IMR-90 (cell line): ENCODE measurements at regions not wholly inside any gene's neighbourhood (a gene's known extent, or its start where the extent isn't known, plus 50 kb on each side); places are given as distances from the start of the nearest gene placed in this dataset.
"Not testable (repeated sequence)": the region's sequence is repeated elsewhere in the genome, so short reads cannot be mapped to it uniquely, and the experiment has no call there.

Source experiments
- ATAC-seq: fragments of 200-7000 bp; cut with Tn5 transposase; 2 replicates; pipeline ENCODE4 v1.9.1; 2020; ENCODE audit warnings: low read depth, mild to moderate bottlenecking, moderate library complexity
- BruUV-seq: library from RNA; stranded (reverse); fragments of 400-500 nt; replicated peaks from 2 replicates; lab custom pipeline; 2021; lab: Mats Ljungman, UMichigan
- CTCF ChIA-PET: fragments of 300-600 bp; formaldehyde crosslinking; extraction: SDS; loops from one replicate; lab custom pipeline; 2021; ENCODE audit warnings: antibody characterized with exemption; lab: Yijun Ruan, JAX
- POLR2A ChIA-PET: fragments of 300-600 bp; sonication (Branson Sonifier 250); formaldehyde crosslinking; loops from one replicate; lab custom pipeline; 2022; ENCODE audit warnings: antibody characterized with exemption; ENCODE audit not compliant: unreplicated experiment; lab: Charles Lee
- DNase-seq: peaks from one replicate; pipeline ENCODE4 v3.0.0; 2013
- H2AFZ ChIP-seq: replicated peaks from 2 replicates; pipeline ENCODE3; 2013; ENCODE audit warnings: low read length, mild to moderate bottlenecking; ENCODE audit not compliant: poor library complexity
- H2AK5ac ChIP-seq: 2 replicates; pipeline ENCODE4 v1.6.1; 2013; ENCODE audit warnings: low read depth, low read length, inconsistent platforms
- H2AK9ac ChIP-seq: replicated peaks from 2 replicates; pipeline ENCODE3; 2013; ENCODE audit warnings: mild to moderate bottlenecking, low read depth, low read length, moderate library complexity; ENCODE audit not compliant: poor library complexity
- H2BK120ac ChIP-seq: 2 replicates; pipeline ENCODE4 v1.6.1; 2013; ENCODE audit warnings: low read depth, low read length, inconsistent platforms
- H2BK15ac ChIP-seq: 3 replicates; pipeline ENCODE4 v1.6.1; 2013; ENCODE audit warnings: low read depth, low read length, inconsistent platforms
- H2BK20ac ChIP-seq: 2 replicates; pipeline ENCODE4 v1.6.1; 2013; ENCODE audit warnings: low read depth, mild to moderate bottlenecking, inconsistent platforms, low read length, moderate library complexity
- H2BK5ac ChIP-seq: 2 replicates; pipeline ENCODE4 v1.6.1; 2013; ENCODE audit warnings: mild to moderate bottlenecking, low read depth, low read length, inconsistent platforms; ENCODE audit not compliant: poor library complexity, severe bottlenecking
- H3K14ac ChIP-seq: replicated peaks from 2 replicates; pipeline ENCODE4 v1.6.1; 2013; ENCODE audit warnings: low read depth, low read length, inconsistent platforms
- H3K18ac ChIP-seq: 2 replicates; pipeline ENCODE4 v1.6.1; 2013; ENCODE audit warnings: low read depth, low read length, control low read depth
- H3K23ac ChIP-seq: 2 replicates; pipeline ENCODE4 v1.6.1; 2013; ENCODE audit warnings: low read depth, low read length, inconsistent platforms
- H3K27ac ChIP-seq: 2 replicates; pipeline ENCODE4 v1.5.1; 2013; ENCODE audit warnings: mild to moderate bottlenecking, control low read depth, low read length; ENCODE audit not compliant: insufficient read depth
- H3K27me3 ChIP-seq: 2 replicates; pipeline ENCODE4 v1.6.1; 2013; ENCODE audit warnings: low read length; ENCODE audit not compliant: control insufficient read depth, insufficient read depth
- H3K36me3 ChIP-seq: 2 replicates; pipeline ENCODE4 v1.6.1; 2013; ENCODE audit warnings: low read length, mixed read lengths; ENCODE audit not compliant: control insufficient read depth, insufficient read depth
- H3K4ac ChIP-seq: 2 replicates; pipeline ENCODE4 v1.6.1; 2013; ENCODE audit warnings: low read depth, low read length, inconsistent platforms
- H3K4me1 ChIP-seq: 2 replicates; pipeline ENCODE4 v1.6.1; 2013; ENCODE audit warnings: low read length, mixed read lengths; ENCODE audit not compliant: control insufficient read depth, insufficient read depth
- H3K4me2 ChIP-seq: 2 replicates; pipeline ENCODE4 v1.6.1; 2013; ENCODE audit warnings: low read depth, mild to moderate bottlenecking, control low read depth, low read length, moderate library complexity
- H3K4me3 ChIP-seq: 2 replicates; pipeline ENCODE4 v1.5.1; 2013; ENCODE audit warnings: low read depth, mild to moderate bottlenecking, control low read depth, low read length, moderate library complexity; ENCODE audit not compliant: insufficient read depth
- H3K56ac ChIP-seq: 2 replicates; pipeline ENCODE4 v1.6.1; 2013; ENCODE audit warnings: low read length, inconsistent platforms; ENCODE audit not compliant: insufficient read depth; ENCODE audit errors: extremely low read depth
- H3K79me1 ChIP-seq, 2 experiments: 2 replicates each; pipeline ENCODE4 v1.6.1; 2013; ENCODE audit warnings: low read length in 2 of 2, inconsistent platforms in 1 of 2, low read depth in 1 of 2
- H3K9ac ChIP-seq: 2 replicates; pipeline ENCODE4 v1.6.1; 2013; ENCODE audit warnings: low read depth, low read length, control low read depth
- H3K9me1 ChIP-seq: 2 replicates; pipeline ENCODE4 v1.6.1; 2013; ENCODE audit warnings: low read length, inconsistent platforms; ENCODE audit not compliant: insufficient read depth
- H3K9me3 ChIP-seq: 2 replicates; pipeline ENCODE4 v1.6.1; 2013; ENCODE audit warnings: low read length; ENCODE audit not compliant: control insufficient read depth, insufficient read depth
- H4K20me1 ChIP-seq: 2 replicates; pipeline ENCODE4 v1.6.1; 2013; ENCODE audit warnings: low read length, inconsistent platforms; ENCODE audit not compliant: insufficient read depth
- H4K5ac ChIP-seq: 2 replicates; pipeline ENCODE4 v1.6.1; 2013; ENCODE audit warnings: mild to moderate bottlenecking, low read depth, low read length, control low read depth
- H4K8ac ChIP-seq, 2 experiments: 2 replicates each; pipeline ENCODE4 v1.6.1; 2013; ENCODE audit warnings: low read depth in 2 of 2, low read length in 2 of 2, control low read depth in 1 of 2, inconsistent platforms in 1 of 2
- H4K91ac ChIP-seq: 2 replicates; pipeline ENCODE4 v1.6.1; 2013; ENCODE audit warnings: low read depth, low read length, inconsistent platforms; ENCODE audit not compliant: insufficient read depth
- FOS ChIP-seq: fragments of 150-350 bp; IDR thresholded peaks from 2 replicates; pipeline ENCODE4 v1.6.1; 2016; ENCODE audit warnings: low read depth, low read length
- MAFK ChIP-seq: IDR thresholded peaks from 2 replicates; pipeline ENCODE4 v1.6.1; 2012; ENCODE audit warnings: low read depth, low read length, improper control_type of control experiment
- NFE2L2 ChIP-seq: fragments of 150-350 bp; IDR thresholded peaks from 2 replicates; pipeline ENCODE4 v1.6.1; 2016; ENCODE audit warnings: low read depth, mild to moderate bottlenecking, low read length
- WGBS, 2 experiments: methylation state at CpG; one replicate each; pipeline versions ENCODE4 v1.1.5 to v1.1.7; 2013; ENCODE audit warnings: missing lambda C conversion rate in 2 of 2; ENCODE audit not compliant: insufficient read length in 1 of 2; ENCODE audit errors: extremely low coverage in 2 of 2; 5-methylcytosine and 5-hydroxymethylcytosine counted together
- dilution Hi-C: fragments of 300-500 bp; cut with HindIII; formaldehyde crosslinking; loops from one replicate; pipeline ENCODE4 v1.14.3; 2018; ENCODE audit warnings: low sequenced_read_pairs; ENCODE audit not compliant: unreplicated experiment
- in situ Hi-C: fragments of 300-500 bp; cut with MboI; formaldehyde crosslinking; loops from 3 replicates; pipeline ENCODE4 v1.14.3; 2019; ENCODE audit warnings: low sequenced_read_pairs, inconsistent platforms, mixed read lengths
- intact Hi-C: fragments of 100-400 bp; cut with micrococcal nuclease; formaldehyde crosslinking; loops from 2 replicates; pipeline ENCODE4 v1.10.0; 2022
- TF ChIP-seq, protein P1 (sequence below): fragments of 150-350 bp; IDR thresholded peaks from 2 replicates; pipeline ENCODE4 v1.6.1; 2016; ENCODE audit warnings: low read depth, mild to moderate bottlenecking, low read length, moderate library complexity, borderline replicate concordance

DNA sequence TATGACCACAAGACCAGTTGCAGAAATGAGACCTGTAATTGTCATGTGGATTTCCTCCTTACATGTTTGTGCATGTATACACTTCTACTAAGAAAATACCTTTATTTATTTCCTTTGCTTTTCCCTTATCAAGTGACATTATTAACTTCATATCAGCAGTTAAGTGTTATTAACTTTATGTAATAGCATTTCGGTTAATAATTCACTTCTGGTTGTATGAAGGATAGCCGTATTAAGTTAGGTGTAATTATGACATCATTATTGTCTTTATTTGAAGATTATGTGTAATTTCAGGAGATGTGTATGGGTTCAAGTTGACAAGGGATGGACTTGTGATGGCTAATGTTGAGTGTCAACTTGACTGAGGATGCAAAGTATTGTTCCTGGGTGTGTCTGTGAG lies 881.2 kb upstream of the ATXN8OS start:
- no peak overlapping the region for H3K23ac ChIP-seq
- H2AK5ac ChIP-seq: no peak overlapping the region
- H3K4me1 ChIP-seq: no peaks in the 10 kb centered on the region
- H2AFZ ChIP-seq: no peak overlapping the region
- no peak overlapping the region for H3K4ac ChIP-seq
- no peaks in the 10 kb centered on the region for H3K79me1 ChIP-seq
- in situ Hi-C loops (no loop called here), intact Hi-C loops (no loop called here), dilution Hi-C loops (no loop called here)
- H4K20me1 ChIP-seq: no peaks in the 10 kb centered on the region
- no peak overlapping the region for H4K91ac ChIP-seq
- ChIA-PET CTCF (no interaction called here), POLR2A (no interaction called here)
- no peak overlapping the region for H2BK15ac ChIP-seq
- H3K27ac ChIP-seq: no peak overlapping the region
- no peak overlapping the region for H3K18ac ChIP-seq
- no peak overlapping the region for H3K14ac ChIP-seq
- no peak overlapping the region for H4K5ac ChIP-seq
- BruUV-seq: no TSS peak
- 100% methylated on average over 1 of the region's 2 CpGs; no CpG with 5 or more reads in 1 of the 2 experiments for WGBS, 2 experiments
- no peak overlapping the region for H2AK9ac ChIP-seq
- no peaks in the 10 kb centered on the region for H3K36me3 ChIP-seq
- no peaks in the 10 kb centered on the region for H3K9me1 ChIP-seq
- DNase-seq (no peak), ATAC-seq (no peak)
- H3K4me3 ChIP-seq: no peak overlapping the region
- H2BK20ac ChIP-seq: no peak overlapping the region
- no peak overlapping the region for H2BK120ac ChIP-seq
- H3K56ac ChIP-seq: no peak overlapping the region
- H3K27me3 ChIP-seq: no peaks in the 10 kb centered on the region
- no peak overlapping the region for H2BK5ac ChIP-seq
- no peak overlapping the region for H3K9ac ChIP-seq
- TF ChIP-seq FOS: no peak
- TF ChIP-seq NFE2L2: no peak
- TF ChIP-seq, protein P1, sequence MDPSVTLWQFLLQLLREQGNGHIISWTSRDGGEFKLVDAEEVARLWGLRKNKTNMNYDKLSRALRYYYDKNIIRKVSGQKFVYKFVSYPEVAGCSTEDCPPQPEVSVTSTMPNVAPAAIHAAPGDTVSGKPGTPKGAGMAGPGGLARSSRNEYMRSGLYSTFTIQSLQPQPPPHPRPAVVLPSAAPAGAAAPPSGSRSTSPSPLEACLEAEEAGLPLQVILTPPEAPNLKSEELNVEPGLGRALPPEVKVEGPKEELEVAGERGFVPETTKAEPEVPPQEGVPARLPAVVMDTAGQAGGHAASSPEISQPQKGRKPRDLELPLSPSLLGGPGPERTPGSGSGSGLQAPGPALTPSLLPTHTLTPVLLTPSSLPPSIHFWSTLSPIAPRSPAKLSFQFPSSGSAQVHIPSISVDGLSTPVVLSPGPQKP: no peak
- no peak for TF ChIP-seq MAFK
- no peak overlapping the region for H4K8ac ChIP-seq
- H3K9me3 ChIP-seq: no peaks in the 10 kb centered on the region
- H3K4me2 ChIP-seq: no peak overlapping the region

DNA sequence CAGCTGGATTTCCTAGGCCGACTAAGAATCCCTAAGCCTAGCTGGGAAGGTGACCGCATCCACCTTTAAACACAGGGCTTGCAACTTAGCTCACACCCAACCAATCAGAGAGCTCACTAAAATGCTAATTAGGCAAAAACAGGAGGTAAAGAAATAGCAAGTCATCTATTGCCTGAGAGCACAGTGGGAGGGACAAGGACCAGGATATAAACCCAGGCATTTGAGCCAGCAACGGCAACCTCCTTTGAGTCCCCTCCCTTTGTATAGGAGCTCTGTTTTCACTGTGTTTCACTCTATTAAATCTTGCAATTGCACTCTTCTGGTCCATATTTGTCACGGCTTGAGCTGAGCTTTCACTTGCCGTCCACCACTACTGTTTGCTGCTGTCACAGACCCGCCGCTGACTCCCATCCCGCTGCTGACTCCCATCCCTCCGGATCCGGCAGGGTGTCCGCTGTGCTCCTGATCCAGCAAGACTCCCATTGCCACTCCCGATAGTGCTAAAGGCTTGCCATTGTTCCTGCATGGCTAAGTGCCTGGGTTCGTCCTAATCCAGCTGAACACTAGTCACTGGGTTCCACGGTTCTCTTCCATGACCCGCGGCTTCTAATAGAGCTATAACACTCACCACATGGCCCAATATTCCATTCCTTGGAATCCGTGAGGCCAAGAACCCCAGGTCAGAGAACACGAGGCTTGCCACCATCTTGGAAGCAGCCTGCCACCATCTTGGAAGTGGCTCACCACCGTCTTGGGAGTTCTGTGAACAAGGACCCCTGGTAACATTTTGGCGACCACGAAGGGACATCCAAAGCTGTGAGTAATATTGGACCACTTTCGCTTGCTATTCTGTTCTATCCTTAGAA lies 885.8 kb upstream of the ATXN8OS start:
- WGBS, 2 experiments: 61% methylated on average over 6 of the region's 22 CpGs; no CpG with 5 or more reads in 1 of the 2 experiments
- CTCF ChIA-PET, H4K20me1 ChIP-seq, H3K4me1 ChIP-seq, H3K56ac ChIP-seq, H3K9me3 ChIP-seq, H4K8ac ChIP-seq, H2AK5ac ChIP-seq, ATAC-seq, H3K23ac ChIP-seq, H2AFZ ChIP-seq, H2BK5ac ChIP-seq, BruUV-seq, dilution Hi-C loops, H3K9ac ChIP-seq, H3K9me1 ChIP-seq, H3K4me2 ChIP-seq, H4K5ac ChIP-seq, H3K27ac ChIP-seq, H3K18ac ChIP-seq, H3K79me1 ChIP-seq, H4K91ac ChIP-seq, H3K4me3 ChIP-seq, H3K14ac ChIP-seq, H3K4ac ChIP-seq, in situ Hi-C loops, H2AK9ac ChIP-seq, POLR2A ChIA-PET, H2BK15ac ChIP-seq, H3K27me3 ChIP-seq, DNase-seq, H2BK20ac ChIP-seq, H2BK120ac ChIP-seq, H3K36me3 ChIP-seq, intact Hi-C loops: not testable (repeated sequence)
